Fibroblast of pulmonary artery (primary cell): ENCODE measurements at regions not wholly inside any gene's neighbourhood (a gene's known extent, or its start where the extent isn't known, plus 50 kb on each side); places are given as distances from the start of the nearest gene placed in this dataset.
A peak's percentile ranks its signal among the peaks of the same experiment; 100 is the strongest.

ENCODE experiments used
- DNase-seq: peaks from one replicate; pipeline ENCODE4 v3.0.0-alpha.2; 2010; ENCODE audit warnings: low read depth
- H3K4me3 ChIP-seq: replicated peaks from 2 replicates; pipeline ENCODE4 v1.5.1; 2011; ENCODE audit warnings: low read depth, mild to moderate bottlenecking, control low read depth, low read length, moderate library complexity
- TF ChIP-seq, protein P1 (sequence below): IDR thresholded peaks from 2 replicates; pipeline ENCODE4 v1.5.1; 2011; ENCODE audit warnings: mild to moderate bottlenecking, control low read depth, low read length, inconsistent platforms; ENCODE audit errors: missing control alignments

DNA sequence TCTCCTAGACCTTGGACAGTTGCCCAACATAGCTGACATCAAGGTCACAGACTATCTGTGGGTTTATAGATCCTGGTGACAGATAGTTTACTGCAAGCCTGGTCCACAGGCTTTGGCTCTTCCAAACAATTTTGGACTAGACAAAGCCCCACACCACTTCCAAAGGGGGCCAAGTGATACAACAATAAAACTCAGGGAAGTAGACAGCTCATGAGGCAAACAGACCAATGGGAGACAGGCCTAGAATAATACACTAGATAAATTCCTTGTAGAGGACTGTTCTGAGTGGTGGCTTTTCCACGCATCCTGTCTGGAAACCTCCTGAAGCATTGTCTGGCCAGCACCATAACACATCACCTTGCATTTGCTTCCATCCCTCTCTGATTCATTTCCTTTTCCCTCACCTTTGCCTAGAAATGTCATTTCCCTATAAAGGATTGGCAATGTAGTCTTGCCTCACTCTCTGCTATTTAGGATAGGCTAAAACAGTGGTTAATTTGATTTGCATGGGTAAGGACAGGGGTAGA is 284.2 kb downstream of the POU4F1 start:
- TF ChIP-seq, protein P1, sequence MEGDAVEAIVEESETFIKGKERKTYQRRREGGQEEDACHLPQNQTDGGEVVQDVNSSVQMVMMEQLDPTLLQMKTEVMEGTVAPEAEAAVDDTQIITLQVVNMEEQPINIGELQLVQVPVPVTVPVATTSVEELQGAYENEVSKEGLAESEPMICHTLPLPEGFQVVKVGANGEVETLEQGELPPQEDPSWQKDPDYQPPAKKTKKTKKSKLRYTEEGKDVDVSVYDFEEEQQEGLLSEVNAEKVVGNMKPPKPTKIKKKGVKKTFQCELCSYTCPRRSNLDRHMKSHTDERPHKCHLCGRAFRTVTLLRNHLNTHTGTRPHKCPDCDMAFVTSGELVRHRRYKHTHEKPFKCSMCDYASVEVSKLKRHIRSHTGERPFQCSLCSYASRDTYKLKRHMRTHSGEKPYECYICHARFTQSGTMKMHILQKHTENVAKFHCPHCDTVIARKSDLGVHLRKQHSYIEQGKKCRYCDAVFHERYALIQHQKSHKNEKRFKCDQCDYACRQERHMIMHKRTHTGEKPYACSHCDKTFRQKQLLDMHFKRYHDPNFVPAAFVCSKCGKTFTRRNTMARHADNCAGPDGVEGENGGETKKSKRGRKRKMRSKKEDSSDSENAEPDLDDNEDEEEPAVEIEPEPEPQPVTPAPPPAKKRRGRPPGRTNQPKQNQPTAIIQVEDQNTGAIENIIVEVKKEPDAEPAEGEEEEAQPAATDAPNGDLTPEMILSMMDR: no peak
- no peak for DNase-seq

DNA sequence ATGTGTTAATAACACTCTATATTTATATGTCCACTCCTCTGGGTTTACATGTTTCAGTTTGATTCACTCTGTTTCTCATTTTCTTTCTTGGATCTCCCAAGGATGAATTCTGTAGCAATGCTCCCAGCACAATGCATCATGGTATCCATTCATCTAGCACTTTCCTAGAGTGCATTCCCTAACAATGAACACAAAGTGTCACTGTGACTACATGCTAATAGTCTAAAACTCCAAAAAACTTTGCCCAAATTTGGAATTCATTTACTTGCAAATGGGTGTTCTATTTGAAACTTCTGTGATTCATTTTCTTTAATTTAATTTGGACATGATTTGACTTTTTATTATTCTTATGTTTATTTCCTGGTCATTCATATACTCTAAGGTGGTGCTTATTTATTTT is 286.3 kb downstream of the POU4F1 start:
- H3K4me3 ChIP-seq: no peak overlapping the region
- DNase-seq: peak; percentile 33
- TF ChIP-seq, protein P1: peak; percentile 42

More for the DNA sequence above, 284.2 kb downstream of the POU4F1 start:
- no peak overlapping the region for H3K4me3 ChIP-seq

DNA sequence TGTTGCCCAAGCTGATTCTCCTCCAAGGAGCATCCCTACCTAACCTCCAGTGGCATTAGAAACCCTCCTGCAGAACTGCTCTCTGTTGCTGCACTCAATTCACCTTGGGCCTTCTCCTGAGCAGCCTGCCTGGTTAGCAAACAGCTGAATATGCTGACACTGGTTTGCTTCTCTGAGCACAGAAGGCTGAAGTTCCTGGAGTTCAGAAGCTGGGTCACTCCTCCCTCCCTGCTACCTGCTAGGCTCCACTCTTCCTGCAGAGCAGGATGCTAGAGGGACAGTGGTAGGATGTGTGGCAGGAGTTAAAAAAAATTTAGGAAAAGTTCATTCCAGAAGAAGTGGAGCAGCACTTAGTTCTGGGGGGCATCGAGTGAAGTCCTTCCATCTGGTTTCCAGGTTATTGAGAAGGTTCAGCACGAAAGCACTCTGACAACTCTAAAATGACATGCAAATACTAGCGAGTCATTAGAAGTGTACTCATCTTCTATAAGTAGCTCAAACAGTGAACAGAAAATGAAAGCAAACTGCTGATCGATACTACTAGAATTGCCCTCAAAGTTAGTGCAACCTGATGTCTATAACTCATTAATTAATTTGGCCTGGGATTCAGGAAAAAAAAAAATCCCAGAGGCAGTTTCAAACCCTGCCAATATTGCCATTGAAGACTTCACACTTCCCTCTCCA is 293.7 kb downstream of the POU4F1 start:
- no peak overlapping the region for H3K4me3 ChIP-seq
- no peak for DNase-seq
- TF ChIP-seq, protein P1: no peak

DNA sequence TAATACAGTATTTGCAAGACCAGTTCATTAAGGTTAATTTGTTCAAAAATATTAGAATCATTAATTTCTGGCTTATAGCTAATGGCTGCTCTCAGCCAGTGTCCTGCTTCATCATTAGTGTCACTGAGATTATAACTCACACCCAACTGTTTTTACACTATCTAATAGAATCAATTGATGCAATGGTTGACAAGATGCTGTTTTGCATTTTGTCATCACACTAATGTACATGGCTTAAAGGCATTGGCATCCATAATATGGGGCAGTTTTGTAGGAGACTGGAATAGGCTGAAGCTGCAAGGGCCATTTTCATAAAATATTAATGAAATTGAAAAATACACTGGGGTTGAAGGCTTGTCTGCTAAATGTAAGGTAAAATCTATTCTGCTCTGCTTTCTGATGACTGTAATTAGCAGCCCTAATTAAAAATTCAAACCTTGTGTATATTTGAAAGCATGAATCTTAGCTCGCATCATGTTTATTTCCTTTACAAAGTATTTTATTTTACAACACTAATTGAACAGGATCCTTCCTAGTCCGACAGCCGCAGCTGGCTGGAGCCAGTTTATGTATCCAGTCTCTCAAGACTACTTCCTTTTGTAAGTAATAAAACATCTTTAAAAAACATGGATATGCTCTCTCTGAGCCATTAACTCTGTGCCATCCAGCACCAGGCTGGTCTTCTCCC is 296.7 kb downstream of the POU4F1 start:
- TF ChIP-seq, protein P1: no peak
- no peak for DNase-seq

DNA sequence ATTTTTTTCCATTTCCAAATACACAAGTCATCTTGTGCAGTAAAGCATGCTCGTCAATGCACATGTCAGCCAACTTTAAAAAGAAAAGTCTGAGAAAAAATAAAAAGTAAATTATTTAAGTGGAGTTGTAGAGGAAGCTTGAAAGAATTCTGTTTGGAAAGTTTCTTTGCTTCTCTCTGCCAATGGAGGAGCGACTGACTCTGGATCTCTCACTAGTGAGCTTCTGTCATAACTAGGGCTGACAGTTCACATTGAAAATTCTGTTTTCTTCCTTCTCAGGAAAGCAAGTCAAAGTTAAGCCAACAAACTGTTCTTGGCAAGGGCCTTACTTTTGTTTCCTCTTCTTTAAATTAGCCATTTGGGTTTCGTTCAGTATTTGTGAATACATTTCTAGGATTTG is 298.2 kb downstream of the POU4F1 start:
- DNase-seq: no peak
- TF ChIP-seq, protein P1: no peak
- H3K4me3 ChIP-seq: no peak overlapping the region

More for the DNA sequence above, 296.7 kb downstream of the POU4F1 start:
- H3K4me3 ChIP-seq: no peak overlapping the region

DNA sequence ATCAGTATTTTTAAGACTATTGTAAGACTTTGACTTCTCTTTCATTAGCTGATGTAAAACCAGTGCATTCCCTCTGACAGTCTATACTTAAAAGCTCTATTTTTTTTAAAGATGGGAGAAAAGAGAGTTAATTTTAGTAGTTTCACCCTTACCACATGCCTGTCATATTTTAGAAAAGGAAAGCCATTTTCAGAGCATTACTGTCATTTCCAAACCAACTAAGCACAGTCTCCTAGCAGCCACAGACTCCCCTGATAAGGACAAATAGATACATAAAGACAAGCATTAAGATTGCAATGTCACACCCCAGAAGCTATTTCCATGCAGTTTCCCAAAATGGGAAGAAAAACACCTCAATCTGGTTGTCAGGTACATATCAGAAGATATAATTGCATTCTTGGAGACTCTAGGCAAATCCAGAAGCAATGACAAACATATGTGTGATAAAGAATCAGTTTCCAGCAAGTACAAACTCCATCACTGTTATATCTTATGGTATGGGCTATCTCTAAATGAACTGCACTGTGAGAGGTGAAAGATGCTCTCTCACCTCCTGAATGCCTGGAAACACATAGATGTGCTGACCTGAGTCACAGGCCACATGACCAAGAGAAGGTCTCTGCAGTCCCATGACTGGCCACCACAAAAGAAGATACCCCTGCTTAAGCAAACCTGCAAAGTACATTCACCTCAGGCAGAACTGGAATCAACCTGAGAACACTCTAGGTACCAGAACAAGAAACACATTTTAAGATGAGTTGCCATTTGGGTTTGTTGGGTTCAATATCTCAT is 303.3 kb downstream of the POU4F1 start:
- TF ChIP-seq, protein P1: no peak
- no peak for DNase-seq
- H3K4me3 ChIP-seq: no peak overlapping the region
